GM19240 (cell line): ENCODE measurements at regions not wholly inside any gene's neighbourhood (a gene's known extent, or its start where the extent isn't known, plus 50 kb on each side); places are given as distances from the start of the nearest gene placed in this dataset.
A peak's percentile ranks its signal among the peaks of the same experiment; 100 is the strongest.
"Not testable (repeated sequence)": the region's sequence is repeated elsewhere in the genome, so short reads cannot be mapped to it uniquely, and the experiment has no call there.

Experiments
- DNase-seq: peaks from one replicate; pipeline ENCODE4 v3.0.0; 2011; ENCODE audit warnings: low spot score; ENCODE audit not compliant: insufficient read length

DNA sequence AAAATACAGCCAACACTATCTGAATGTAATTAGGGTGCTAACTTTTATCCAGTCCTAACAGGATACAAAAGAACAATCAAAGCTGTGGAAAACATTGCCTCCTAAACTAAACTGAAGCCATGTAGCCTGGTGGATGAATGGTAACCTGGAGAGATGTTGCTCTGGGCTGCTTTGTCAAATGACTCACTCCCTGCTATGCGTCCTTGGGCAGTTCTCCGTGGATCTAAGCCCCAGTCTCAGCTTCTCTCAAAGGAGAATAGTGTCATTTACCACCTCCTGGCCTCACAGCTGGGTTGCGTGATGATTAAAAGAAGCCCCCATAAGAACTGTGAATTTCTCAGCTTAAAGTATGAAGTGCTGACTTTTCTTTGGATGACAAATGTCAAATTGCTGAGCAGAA, 203.7 kb downstream of the ICOS start:
- no peak for DNase-seq

DNA sequence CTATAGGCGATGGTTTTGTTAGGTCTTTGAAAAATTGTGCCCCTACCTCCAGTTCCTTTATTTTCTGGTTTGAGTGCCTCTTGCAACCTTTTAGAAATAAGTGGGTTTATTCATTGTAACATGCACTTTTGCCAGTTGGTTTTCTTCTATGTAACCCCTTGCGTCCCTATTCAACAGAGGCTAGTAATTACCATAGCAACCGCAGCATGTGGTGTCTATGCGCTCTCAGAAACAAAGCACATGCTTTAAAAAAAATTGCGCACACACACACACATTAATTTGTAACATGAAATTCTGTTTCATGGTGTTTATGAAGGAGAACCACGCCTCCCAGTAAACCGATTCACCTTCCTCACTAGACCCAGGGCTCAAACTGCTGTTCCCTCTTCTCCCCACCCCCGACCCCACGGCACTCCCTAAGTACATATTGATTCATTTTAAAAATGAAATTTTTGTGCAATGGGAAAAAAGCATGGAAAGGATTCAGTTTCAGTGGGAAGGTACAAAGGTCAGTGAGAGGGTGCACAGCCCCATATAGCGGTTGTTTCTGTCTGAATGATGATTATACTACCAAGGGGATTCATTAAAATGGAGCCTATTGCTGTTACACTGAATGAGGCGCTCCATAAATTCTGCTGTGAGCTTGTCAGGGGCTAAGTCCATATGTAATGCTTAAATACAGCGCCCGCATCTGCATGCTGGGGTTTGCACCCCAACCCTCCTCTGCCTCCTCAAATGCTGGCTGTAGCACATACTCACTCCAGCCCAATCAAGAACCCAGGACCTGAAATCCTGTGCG, 206.9 kb downstream of the ICOS start:
- DNase-seq = no peak

DNA sequence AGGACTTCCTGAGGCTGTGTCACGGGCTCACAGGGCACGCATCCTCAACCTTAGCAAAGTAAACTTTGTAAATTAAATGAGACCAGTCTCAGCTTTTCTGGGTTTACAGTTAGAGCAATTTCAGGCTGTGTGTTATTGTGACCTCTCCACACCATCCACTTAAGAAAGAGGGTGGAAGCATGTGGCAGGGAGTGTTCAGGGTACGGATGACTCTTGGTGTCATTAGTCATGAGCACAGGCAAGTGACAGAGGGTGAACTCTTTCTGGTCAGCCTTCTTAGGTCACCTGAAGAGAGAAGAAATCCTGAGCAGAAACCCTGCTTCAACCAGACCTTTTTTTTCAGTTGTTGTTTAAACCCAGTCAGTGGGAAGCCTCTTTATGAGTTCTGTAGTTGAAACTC, 207.9 kb downstream of the ICOS start:
- DNase-seq = no peak

DNA sequence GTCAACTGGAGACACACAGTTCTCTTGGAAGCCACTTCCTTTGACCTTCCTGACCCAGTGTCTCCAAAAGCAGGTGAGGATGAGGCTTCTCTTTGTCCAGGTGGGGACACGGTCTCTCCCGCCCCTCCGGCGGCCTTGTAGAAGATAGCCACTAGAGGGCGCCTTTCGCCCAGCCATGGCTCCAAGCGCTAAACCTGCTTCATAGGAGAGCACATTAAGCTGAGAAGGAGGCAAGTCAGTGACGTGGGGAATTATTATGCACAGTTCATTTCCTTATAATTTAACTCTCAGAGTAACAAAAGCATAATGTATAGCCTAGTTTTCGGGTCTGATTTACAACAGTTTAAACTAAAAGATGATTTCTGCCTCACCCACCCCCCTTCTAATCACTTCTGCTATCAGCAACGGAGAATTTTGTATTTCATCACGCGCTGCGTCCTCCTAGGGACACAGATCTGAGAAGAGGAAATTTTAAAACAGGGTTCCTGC, 208.7 kb downstream of the ICOS start:
- DNase-seq = peak; percentile 33

DNA sequence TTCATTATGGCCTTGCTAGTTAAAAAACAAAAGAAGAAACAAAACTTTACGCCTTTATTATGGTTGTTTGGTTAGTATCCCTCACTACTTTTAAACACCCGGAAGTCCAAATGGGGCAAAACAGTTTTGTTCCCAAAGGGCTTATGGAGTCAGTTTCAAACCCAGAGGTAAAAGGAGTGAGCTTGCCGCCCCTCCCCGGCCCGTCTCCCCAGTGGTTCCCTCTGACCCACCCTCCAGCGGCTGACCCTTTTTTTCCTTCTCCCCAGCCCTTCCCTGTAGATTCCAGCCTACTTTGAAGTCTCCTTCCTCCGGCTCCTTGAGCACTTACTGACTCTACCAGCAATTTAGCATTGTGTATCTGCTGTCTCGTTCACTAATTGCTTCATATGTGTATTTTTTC, 209.2 kb downstream of the ICOS start:
- no peak for DNase-seq

DNA sequence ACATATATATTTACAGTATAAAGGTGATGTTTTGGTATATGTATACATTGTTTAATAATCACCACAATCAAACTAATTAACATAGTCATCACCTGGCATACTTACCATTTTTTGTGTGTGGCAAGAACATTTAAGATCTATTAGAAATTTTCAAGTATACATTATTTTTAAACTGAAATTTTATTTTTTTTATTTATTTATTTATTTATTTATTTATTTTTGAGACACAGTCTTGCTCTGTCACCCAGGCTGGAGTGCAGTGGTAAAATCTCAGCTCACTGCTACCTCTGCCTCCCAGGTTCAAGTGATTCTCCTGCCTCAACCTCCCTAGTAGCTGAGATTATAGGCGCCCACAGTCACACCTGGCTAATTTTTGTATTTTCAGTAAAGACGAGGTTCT, 210.5 kb downstream of the ICOS start:
- DNase-seq = not testable (repeated sequence)

DNA sequence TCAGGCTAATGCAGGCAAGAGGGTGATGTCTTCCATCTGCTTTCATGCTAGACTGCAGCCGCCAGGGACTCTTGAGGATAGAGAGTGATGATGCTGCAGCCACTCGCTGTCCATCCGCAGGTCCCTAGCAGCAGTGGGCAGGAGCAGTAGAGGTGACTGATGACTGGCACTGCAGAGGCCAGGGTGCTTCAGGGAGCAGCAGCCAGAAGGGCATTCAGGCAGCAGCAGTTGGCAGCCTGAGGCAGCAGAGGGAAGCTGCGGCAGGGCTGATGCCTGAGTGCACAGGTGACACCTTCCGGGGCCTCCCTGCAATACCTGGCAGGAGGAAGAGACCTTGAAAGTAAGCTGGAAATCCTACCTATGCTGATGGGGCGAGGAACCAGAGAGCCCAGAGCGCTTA, 214.2 kb downstream of the ICOS start:
- no peak for DNase-seq

DNA sequence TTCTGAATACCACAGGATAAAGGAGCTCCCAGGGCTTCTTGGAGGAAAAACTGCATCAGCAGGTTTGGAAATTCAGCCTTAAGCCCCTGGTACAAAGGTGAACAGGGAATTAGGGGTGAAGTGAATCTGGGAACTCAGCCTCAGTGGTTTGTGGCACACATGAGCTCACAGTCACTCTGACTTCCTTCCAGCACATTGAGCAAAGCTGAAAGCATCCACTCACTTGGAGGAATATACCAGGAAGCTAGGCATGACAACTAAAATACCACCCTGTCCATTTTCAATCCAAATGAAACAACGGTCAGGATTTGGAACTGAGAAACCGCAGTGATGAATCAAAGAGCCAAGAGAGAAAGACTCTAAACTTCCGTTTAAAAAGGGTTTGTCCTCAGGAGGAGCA, 216.1 kb downstream of the ICOS start:
- no peak for DNase-seq

DNA sequence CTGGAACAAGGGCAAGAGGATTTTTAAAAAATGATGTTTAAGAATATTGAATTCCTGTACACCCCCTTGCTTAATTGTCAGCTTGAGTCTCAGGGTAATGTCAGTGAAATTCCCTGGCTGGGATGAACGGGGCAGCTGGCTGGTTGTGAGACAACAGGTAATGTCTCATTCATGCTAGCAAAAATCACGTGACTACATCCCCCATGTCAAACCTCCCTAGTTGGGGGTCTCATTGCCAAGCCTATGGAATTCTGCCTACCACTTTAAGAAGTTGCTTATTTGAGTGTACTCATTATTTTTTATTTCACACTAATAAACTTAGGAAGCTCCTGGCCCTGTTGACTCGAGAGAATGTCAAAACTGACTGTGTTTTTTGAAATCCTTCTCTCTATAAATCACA, 218.3 kb downstream of the ICOS start:
- DNase-seq = no peak

DNA sequence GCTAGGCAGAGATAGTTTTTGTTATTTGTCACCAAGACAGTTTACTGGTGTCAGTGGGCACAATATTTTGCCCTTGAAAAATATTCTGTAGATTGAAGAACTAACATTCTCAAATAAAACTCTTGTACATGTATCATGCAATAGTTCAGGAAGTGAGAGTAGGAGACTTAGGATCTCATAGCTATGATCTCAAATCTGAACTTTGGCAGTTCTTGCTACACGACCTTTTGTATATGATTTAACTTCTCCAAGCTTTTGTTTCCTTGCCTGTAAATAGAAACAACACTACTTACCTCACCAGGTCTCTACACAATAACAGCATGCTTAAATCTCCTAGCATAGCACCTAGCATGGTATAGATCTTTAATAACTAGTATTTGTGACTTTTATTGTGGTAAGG, 219.9 kb downstream of the ICOS start:
- DNase-seq = no peak

DNA sequence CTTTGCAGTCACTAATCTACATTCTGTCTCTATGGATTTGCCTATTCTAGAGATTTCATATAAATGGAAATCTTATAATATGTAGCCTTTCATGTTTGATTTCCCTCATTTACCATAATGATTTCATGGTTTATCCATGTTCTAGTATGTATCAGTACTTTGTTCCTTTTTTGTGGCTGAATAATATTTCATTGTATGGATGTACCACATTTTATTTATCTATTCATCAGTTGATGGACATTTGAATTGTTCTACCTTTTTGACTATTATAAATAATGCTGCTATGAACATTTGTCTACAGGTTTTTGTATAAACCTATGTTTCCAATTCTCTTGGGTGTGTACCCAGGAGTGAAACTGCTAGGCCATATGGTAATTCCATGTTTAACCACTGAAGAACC, 221.1 kb downstream of the ICOS start:
- DNase-seq = no peak

DNA sequence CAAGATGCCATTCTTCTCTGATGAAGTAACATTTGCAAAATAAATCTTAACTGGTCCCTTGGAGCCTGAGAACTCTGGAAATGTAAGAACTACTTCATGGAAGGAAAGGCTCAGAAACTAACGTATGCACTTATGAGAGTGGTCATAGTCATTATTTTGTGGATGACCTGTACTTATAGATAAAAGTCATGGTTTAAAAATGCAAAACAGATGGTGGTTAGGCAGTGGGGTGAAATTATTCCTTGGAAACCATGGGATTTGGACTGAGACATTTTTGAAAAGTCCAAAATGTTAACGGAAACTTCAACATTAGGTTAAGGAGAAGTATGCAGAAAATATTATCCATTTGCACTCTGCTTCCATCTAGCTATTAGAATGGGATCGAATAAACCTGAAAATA, 223.0 kb downstream of the ICOS start:
- DNase-seq = no peak

DNA sequence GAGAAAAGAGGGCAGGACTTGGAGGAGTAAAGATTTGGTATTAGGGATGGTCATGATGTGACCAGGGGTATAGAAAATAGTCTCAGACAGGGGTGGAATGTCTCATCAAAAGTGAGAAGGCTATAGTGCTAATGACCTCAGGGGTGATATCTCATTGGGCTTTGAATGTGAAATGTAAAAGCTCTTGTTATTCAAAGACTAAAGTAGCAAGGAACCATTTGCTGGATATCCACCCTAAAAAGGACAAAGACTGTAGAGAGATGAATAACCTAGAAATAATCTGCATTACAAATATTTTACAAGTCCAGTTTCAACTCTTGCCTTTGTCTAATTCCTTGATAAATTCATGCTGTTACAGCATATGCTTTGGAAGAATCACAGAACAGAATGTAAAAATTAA, 224.4 kb downstream of the ICOS start:
- DNase-seq = no peak

DNA sequence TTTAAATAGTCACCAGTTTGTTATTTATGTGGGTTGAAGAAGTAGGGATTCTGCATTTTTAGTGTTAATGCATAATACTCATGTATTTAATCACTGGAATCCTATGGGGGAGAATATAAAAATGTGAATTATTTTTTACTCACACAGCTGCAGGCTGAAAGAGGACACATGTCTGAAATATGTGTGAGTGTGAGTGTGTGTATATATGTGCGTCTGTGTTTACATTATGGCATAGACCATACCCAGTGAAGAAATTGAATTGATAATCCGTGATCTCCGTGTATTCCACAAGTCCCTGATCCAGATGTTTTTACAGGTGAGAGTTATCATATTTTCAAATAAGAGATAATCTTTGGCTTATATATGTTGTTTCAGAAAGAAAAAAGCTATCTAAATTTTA, 225.3 kb downstream of the ICOS start:
- DNase-seq = no peak

DNA sequence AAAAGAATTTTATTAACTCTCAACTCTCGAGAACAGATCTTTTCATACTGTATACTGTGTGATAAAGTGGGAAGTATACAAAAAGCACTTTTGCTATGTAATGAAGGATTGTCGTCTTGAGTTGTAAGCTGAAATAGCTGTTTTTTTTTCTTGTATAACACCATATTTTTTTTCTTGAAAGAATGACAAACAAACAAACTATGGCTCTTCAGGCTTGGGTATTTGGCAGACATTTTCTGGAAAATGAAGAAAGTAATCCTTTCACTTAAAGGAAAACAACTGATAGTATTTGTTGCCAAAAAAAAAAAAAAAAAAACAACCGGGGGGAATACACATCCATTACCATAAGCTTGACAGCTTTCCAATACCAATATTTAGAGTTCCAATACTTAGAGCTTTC, 230.4 kb downstream of the ICOS start:
- no peak for DNase-seq

DNA sequence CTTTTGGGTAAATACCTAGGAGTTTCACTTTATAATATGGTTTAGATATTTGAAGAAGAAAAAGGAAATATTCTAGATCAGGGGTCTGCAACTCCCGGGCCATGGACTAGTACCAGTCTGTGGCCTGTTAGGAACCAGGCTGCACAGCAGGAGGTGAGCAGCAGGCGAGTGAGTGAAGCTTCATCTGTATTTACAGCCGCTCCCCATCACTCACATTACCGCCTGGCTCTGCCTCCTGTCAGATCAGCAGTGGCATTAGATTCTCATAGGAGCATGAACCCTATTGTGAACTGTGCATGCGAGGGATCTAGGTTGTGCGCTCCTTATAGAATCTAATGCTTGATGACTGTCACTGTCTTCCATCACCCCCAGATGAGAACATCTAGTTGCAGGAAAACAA, 231.1 kb downstream of the ICOS start:
- DNase-seq = not testable (repeated sequence)

DNA sequence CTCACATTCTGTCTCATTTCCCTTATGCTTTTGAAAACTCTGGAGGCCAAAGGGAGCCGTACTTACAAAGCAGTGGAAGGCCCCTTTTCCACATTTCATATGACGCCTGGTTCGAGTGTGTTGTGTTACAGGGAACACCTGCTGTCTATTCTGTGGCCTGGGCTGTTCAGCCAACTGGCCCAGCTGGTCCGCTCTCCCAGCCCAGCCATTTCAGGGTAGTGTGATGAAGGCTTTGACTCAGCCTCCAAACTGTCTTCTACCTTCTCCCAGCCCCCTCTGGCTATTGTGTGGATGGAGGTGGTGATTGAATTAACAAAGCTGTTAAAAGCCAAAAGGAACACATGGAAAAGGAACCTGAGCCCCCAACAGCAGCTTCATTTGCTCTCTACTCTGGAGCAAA, 233.8 kb downstream of the ICOS start:
- DNase-seq = no peak

DNA sequence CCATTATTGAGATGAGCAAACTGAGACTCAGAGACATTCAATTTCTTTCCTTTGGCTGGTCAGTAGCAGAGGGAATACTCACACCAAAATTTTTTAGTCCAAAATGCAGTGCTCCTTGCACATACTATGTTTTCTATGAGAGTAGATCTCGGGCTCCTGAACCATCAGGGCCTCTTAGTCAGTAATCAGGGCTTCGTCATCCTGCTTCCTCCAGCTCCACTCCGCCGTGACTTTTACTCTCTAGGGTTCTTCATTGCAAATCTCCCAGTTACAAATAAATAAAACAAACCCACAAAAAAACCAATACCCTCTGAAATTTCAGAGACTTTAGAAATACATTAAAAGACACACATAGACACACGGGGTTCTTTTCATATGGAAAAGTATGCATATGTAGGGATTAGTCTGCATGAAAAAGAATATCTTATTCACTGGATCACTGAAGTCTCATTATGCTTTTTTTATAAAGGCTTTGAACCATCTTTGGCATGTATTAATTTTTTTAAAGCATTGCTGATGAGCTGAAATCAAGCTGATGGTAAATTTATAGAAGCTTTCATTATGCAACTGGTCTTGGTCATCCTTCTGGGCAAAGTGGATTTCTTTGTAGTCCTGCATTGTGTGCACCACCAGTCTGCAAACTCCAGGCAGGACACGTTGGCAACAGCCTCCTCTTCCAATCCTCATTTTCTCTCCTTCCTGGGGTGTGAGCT, 235.0 kb downstream of the ICOS start:
- no peak for DNase-seq

DNA sequence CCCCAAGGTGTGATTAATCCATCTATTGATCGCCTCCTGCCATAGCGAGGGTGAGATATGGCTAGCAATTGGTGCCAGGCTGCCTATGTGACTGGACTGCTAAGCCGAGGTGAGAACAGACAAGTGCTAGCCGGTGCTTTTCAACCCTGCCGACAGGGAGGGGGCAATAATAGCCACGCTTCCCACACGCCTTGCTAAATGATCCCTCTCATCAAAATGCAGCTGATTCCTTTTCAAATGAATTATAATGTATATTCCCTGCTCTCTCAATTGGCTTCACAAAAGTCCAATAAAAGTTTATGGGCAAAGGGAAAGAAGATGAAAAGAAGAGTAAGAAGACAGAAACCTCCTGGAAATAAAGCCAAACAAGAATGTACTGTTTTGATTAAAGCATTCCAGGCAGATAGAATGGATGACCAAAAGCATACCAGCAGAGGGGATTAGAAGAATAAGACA, 235.6 kb downstream of the ICOS start:
- no peak for DNase-seq

DNA sequence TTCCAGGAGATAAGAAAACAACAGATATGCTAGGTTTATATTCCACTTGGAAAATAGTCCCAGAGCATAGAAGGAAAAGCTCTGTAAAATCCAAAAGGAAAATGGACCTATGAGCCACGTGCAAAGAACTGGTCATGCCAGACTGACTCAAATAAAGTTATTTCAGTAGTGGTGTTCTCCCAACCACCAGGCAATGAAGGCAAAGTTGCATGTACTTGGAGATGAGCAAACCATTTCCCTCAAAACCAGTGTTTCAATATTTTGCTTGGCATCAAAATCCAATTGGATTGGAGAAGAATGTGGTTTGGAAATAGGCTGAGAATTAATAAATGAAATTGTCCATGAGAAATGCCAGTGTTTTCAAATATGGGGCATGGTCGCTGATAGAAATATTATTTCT, 237.5 kb downstream of the ICOS start:
- DNase-seq = no peak

DNA sequence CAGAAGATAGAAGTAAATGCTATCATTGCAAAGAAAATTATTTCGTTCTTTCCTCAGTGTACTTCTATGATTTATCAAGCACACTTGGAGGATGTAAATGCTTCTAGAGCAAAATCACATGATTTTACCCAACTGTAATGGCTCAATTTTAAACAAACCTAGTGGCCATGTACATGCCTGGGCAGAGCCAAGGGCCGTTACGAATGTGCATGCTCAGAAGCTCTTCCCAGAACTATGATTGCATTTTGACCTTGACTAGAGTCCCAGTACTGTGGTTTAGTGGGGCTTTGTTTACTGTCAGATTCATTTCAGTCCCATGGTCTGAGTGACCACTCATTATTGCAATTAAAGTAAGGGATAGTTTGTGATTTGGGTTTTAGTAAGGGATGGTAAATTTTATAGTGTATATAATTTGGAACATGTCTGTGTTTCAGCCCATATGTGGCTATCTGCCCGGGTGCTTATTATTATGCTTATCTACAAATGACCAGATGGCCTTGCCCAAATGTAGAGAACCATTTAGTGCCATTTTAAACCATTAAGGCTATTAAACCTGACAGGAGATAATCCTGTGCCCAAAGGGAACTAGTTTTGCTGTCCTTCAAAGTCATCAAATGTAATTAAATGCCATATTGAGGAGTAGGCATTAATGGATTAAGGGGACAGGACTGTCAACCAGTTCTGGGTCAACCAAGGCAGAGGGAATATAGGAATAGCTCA, 239.1 kb downstream of the ICOS start:
- no peak for DNase-seq

DNA sequence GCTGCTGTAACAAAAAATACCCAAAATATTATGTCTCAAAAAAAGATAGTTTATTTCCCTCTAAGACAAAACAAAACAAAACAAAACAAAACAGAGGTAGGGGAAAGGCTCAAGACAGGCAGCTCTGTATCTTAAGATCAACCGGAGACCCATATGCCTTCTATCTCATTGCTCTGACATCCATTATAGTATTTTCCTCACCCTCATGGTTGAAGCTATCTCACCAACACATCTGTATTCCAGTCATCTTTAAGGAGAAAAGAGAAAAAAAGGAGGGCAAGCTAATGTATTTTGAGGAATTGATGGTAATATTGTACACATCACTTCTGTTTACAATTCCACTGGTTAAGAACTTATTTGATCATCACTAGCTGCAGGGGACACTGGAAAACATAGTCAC, 239.7 kb downstream of the ICOS start:
- DNase-seq = no peak
